ENCODE measurements at regions not wholly inside any gene's neighbourhood (a gene's known extent, or its start where the extent isn't known, plus 50 kb on each side); places are given as distances from the start of the nearest gene placed in this dataset.
"Not testable (repeated sequence)": the region's sequence is repeated elsewhere in the genome, so short reads cannot be mapped to it uniquely, and the experiment has no call there.

- DNase-seq, result no peak
These were observed 199.9 kb downstream of the FAM181B start for GRCh38 chr11:82533628-82534327.

- no peak for DNase-seq
These were observed 203.7 kb downstream of the FAM181B start for GRCh38 chr11:82529936-82530335.

- no peak for DNase-seq
These were observed 206.5 kb downstream of the FAM181B start for GRCh38 chr11:82527081-82527584.

GRCh38 chr11:82523141-82523540 lies 210.5 kb downstream of the FAM181B start:
- no peak for DNase-seq

DNA sequence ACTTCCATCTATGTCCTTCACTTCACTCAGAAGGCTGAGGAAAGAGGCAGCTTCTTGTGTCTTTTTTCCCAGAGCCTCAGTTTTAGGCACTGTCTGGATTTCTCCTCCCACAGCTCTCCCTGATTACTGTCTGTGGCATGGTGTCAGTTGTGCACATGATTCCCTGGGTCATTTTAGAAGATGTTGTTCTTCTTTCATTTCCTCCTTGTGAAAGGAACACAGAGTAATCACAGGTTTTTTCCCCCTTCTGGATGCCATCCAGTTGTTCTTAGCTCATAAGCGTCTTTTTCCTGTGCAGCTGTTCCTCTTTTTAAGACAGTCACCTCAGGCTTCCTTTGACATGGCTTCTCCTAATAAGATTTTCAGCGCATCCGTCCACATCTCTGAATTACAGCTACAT lies 212.2 kb downstream of the FAM181B start:
- no peak for DNase-seq

DNA sequence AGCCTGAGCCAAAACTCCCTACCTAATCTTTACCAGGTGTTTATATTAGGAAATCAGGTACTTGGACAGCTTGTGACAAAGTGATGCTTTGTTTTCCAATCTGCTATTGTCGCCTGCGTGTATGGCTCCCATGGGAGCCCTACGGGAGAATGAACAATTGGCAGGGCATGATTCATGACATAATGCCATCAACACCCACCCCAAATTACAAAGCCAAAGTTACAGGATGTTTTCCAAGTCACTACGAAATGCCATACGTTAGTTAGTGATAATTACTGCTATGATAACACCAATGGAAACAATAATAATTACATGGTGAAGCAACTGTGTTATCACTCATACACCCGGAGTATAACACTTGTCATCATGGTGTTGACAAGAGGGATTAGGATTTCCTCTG lies 226.4 kb downstream of the FAM181B start:
- DNase-seq, result no peak

DNA sequence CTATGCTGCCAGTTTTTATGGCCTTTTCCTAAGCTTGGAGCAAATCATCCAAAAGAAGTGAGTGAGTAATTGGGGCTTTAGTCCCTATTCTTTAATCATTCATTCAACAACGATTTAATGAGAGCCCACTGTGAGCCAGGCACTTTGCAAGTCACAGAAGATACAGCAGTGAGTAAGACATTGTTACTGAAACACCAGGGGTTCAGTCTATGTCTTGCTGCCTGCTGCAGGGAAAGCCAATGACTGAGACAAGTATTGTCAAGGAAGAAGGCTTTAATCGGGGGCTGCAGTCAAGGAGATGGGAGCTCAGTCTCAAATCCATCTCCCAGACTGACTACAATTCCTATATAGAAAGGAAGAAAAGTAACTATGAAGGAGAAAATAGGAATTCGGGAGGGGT lies 228.3 kb downstream of the FAM181B start:
- DNase-seq, result no peak

DNA sequence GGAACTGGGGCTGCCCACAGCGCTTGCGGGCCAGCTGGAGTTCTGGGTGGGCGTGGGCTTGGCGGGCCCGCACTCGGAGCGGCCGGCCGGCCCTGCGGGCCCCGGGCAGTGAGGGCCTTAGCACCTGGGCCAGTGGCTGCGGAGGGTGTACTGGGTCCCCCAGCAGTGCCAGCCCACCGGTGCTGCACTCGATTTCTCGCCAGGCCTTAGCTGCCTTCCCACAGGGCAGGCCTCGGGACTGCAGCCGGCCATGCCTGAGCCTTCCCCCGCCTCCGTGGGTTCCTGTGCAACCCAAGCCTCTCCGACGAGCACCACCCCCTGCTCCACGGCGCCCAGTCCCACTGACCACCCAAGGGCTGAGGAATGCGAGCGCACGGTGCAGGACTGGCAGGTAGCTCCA lies 232.5 kb downstream of the FAM181B start:
- DNase-seq, result not testable (repeated sequence)

GRCh38 chr11:82494988-82495432 lies 238.7 kb downstream of the FAM181B start:
- DNase-seq, result no peak

GRCh38 chr11:82474876-82475275 lies 258.8 kb downstream of the FAM181B start:
- no peak for DNase-seq

- no peak for DNase-seq
These were observed 268.2 kb downstream of the FAM181B start for GRCh38 chr11:82465481-82465880.

- DNase-seq, result no peak
These were observed 270.9 kb downstream of the FAM181B start for GRCh38 chr11:82462608-82463242.

- no peak for DNase-seq
These were observed 274.9 kb downstream of the FAM181B start for GRCh38 chr11:82458761-82459160.

DNA sequence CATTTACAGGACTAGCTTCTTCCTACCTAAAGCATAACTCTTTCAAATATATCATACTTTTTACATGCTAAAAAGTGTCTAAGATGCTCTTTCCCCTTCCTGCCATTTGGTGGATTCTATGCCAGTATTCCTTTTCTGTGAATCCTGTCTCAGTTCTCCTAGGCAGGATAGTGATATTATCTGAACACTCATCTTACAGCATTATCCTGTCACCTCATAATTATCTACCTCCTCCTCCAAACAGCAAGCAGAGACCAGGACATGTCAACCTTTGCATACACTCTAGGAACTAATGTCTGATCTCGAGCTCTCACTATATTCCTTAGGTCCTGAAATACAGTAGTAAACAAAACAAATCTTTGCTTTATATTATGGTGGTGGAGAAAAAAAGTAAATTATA lies 275.5 kb downstream of the FAM181B start:
- no peak for DNase-seq

GRCh38 chr11:82450996-82451395 lies 282.7 kb downstream of the FAM181B start:
- no peak for DNase-seq

GRCh38 chr11:82406611-82407010 lies 327.1 kb downstream of the FAM181B start:
- DNase-seq, result no peak

DNA sequence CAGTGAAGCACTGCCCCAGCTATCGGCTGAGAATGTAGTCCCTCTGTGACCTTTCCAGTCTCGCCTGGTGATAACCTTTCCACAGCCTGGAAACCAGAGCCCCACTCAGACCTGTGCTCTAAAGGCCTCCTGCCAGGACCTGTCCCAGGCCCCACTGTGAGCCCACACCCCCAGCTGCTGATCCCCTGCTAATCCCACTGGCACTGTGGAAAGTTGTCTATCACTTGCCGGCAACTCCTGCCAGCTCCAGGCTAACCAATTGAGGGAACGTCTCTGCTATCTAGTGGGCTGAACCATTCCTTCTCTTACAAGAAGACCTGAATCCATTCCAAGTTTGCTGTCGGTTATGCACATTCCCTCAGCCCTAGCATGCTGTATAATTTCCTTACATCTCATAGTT lies 328.2 kb downstream of the FAM181B start:
- no peak for DNase-seq

- no peak for DNase-seq
These were observed 328.7 kb downstream of the FAM181B start for GRCh38 chr11:82404981-82405380.

DNA sequence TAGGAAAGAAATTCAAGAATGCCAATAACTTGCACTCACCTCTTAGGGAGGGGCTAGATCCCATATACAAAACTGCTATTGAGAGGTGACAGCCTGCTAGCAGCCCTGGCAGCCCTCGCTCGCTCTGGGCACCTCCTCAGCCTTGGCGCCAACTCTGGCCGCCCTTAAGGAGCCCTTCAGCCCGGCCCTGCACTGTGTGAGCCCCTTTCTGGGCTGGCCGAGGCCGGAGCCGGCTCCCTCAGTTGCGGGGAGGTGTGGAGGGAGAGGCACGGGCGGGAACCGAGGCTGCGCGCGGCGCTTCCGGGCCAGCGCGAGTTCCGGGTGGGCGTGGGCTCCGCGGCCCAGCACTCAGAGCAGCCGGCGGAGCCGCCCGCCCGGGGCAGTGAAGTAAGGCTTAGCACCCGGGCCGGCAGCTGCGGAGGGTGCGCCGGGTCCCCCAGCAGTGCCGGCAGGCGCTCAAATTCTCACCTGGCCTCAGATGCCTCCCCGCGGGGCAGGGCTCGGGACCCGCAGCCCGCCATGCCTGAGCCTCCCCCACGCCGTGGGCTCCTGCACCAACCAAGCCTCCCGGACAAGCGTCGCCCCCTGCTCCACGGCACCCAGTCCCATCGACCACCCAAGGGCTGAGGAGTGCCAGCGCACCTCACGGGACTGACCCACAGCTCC lies 329.9 kb downstream of the FAM181B start:
- DNase-seq, result no peak

DNA sequence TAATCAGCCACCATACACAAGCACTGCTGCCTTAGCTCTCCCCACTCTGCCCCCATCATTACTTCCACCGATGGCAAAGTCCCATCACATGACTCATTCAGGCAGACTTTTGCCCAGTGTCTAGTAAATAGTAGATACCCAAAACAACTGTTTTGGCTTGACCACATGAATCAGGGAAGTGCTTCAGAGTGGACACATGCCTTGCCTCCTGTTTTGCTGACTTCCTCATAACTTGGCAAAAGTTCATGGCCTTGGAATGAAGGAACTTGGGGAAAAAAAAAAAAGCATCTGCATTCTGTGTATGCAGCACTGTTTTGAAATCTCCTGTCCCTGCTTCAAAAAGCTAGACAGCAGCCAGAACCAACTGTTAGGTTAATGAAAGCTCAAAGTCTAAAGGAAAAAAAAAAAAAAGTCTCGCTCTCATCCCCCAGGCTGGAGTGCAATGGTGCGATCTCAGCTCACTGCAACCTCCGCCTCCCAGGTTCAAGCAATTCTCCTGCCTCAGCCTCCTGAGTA lies 335.3 kb downstream of the FAM181B start:
- no peak for DNase-seq

DNA sequence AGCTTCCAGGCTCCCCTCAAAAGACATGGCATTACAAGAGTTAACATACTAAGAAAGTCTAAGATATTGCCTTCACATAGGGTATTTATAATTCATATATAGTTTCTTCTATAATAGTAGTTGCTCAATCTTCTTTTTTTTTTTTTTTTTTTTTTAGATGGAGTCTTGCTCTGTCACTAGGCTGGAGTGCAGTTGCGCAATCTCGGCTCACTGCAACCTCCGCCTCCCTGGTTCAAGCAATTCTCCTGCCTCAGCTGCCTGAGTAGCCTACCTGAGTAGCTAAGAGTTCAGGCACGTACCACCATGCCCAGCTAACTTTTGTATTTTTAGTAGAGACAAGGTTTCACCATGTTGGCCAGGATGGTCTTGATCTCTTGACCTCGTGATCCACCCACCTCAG lies 337.0 kb downstream of the FAM181B start:
- not testable (repeated sequence) for DNase-seq

DNA sequence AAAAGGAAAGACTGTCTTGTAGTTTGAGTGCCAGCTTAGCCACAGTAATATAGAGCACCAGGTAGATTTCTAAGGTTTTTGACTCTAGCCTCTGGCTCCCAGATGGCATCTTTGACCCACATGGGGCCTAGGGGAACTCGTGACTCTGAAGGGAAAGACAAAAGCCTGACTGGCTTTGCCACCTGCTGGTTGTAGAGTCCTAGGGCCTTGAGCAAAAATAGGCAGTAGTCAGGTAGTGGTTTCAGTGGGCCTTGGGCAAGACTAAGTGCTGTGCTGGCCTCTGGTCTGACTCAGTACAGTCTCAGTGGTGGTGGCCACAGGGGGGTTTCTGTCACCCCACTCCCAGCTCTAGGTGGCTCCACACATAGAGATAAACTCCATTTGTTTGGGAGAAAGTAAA lies 349.4 kb downstream of the FAM181B start:
- no peak for DNase-seq

DNA sequence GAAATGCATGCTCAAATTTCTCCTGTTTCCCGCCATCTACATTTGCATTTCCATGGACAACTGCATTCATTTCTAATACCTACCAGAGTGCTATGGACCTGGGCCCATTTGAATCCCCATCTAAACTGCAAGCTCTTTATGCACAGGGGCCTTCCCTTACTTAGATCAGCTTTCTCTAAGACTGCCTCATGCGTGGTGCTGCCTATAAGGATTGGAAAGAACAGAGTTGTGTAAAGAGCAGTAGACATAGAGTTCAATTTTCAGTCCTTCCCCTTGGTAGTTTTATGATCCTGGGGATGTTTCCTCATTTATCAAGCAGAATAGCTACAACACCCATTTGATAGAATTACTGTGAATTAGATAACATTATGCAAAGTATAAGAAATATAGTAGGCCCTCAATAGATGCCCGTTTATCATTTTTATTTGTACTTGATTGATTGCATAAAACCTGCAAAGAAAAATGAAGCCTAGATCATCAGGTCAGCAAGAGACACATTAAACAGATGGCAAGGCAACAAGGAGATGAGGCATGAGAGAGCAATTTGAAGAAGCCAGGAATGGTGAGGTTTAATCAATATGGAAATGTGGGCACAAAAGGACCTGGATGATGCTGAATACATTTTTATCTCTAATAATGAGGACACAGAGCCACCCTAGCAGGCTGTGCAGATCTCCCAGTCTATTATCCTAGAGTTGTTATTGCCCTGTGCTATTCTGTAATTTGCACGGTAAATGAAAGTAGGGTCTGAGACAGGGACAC lies 359.7 kb downstream of the FAM181B start:
- DNase-seq, result no peak

Data from NCI-H1930 (cell line).